ENCODE measurements at regions not wholly inside any gene's neighbourhood (a gene's known extent, or its start where the extent isn't known, plus 50 kb on each side); places are given as distances from the start of the nearest gene placed in this dataset.

- H3K27ac ChIP-seq, result no peak overlapping the region
- TF ChIP-seq ZFX (IDR thresholded peaks at IDR 0.05) (no peak), CTCF (conservative IDR thresholded peaks at IDR 0.05) (no peak)
These were observed 198.7 kb upstream of the SGK1 start for GRCh38 chr6:134516582-134516981.

DNA sequence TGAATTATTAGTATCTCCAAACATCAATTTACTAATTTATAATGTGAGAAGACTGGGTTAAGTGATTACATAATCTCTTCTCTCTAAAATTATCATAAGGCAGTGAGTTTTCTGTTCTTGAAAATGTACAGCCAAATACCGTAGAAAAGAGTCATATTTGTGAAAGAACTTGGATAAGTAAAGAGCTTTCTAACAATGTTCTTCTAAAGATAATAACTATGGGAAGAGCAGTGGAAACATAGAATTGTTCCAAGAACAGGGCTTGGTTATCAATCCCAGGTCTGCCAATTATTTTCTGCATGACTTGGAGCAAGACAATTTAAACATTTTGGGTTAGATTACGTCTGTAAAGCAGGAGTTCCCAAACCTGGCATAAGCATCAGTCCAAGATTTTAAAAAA is 198.1 kb upstream of the SGK1 start:
- no peak overlapping the region for H3K27ac ChIP-seq

GRCh38 chr6:134512981-134513391 is 195.1 kb upstream of the SGK1 start:
- H3K27ac ChIP-seq, result no peak overlapping the region
- TF ChIP-seq ZFX (IDR thresholded peaks at IDR 0.05) (no peak), CTCF (conservative IDR thresholded peaks at IDR 0.05) (no peak)

More for the DNA sequence above, 198.1 kb upstream of the SGK1 start:
- no peak for TF ChIP-seq CTCF (conservative IDR thresholded peaks at IDR 0.05)
- no peak for TF ChIP-seq ZFX (IDR thresholded peaks at IDR 0.05)

DNA sequence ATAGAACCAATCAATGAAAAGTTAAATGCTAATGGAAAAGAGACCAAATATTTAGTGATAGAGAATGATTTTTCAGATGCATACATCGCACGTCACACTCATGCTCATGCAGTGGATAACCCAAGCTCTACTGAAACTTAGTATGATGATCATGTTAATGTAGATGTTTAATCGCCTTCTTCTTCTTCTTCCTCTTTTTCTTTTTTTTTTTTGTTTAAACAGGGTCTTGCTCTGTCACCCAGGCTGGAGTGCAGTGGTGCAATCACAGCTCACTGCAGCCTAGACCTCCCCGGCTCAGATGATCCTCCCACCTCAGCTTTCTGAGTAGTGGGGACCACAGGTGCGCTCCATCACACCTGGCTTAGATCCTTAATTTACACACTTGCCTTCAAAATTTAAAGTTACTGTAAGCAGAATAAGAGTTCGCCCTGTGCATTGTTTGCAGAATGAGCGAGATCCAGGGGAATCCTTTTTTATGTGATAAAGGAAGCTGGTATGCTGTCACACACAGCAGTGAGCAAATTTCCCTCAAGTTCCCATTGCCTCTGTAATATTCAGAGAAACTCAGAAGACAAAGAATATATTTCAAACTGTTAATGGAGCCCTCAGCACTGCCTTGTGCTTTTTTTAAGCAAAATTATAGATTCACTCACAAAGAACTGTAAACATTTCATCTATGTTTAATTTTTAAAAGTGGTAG is 194.2 kb upstream of the SGK1 start:
- TF ChIP-seq CTCF (conservative IDR thresholded peaks at IDR 0.05) (no peak), ZFX (IDR thresholded peaks at IDR 0.05) (no peak)
- H3K27ac ChIP-seq, result no peak overlapping the region

DNA sequence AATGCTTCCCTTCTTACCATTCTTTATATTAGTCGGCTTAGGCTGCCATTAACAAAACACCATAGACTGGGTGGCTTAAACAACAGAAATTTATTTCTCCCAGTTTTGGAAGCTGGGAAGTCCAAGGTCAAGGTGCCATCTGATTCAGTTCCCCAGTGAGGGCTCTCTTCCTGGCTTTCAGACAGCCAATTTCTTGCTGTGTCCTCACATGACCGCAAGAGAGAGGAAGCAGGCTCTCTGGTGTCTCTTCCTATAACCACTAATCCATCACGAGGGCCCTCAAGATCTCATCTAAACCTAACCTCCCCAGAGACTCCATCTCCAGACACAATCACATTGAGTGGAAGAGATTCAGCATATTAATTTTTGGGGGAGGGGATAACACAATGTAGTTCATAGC is 193.0 kb upstream of the SGK1 start:
- TF ChIP-seq ZFX (IDR thresholded peaks at IDR 0.05), result no peak
- no peak for TF ChIP-seq CTCF (conservative IDR thresholded peaks at IDR 0.05)
- H3K27ac ChIP-seq, result no peak overlapping the region

DNA sequence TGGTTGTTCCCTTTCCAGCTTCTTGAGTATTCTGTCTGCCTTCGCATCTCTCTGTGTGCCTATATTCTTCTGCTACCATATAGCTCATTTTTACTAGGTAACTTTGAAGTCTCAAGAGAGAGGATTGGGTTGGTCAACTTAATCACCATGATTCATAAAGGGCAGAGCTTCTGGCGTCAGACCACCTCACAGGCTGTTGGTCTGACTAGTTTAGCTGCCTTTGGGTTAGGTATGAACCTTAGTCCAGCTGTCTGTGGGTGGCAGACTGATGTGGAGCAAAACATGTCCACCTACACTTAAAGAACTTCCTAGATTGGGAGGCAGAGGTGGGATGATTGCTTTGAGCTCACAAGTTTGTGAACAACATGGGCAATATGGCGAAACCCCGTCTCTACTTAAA is 192.2 kb upstream of the SGK1 start:
- H3K27ac ChIP-seq, result no peak overlapping the region
- TF ChIP-seq ZFX (IDR thresholded peaks at IDR 0.05) (no peak), CTCF (conservative IDR thresholded peaks at IDR 0.05) (no peak)

GRCh38 chr6:134508862-134509498 is 191.1 kb upstream of the SGK1 start:
- no peak overlapping the region for H3K27ac ChIP-seq
- no peak for TF ChIP-seq CTCF (conservative IDR thresholded peaks at IDR 0.05)
- no peak for TF ChIP-seq ZFX (IDR thresholded peaks at IDR 0.05)
